Chondrocyte (in vitro differentiated cells): ENCODE measurements at regions not wholly inside any gene's neighbourhood (a gene's known extent, or its start where the extent isn't known, plus 50 kb on each side); places are given as distances from the start of the nearest gene placed in this dataset.

Source experiments
- DNase-seq: peaks from one replicate; pipeline ENCODE4 v3.0.0; 2021; ENCODE audit warnings: mixed read lengths, low spot score
- H3K27ac Mint-ChIP-seq: one replicate; pipeline ENCODE4 v1.8.0; 2021; ENCODE audit warnings: mild to moderate bottlenecking, moderate library complexity, mixed read lengths; ENCODE audit not compliant: unreplicated experiment
- H3K27me3 Mint-ChIP-seq: 2 replicates; pipeline ENCODE4 v1.8.0; 2021; ENCODE audit warnings: low read depth, mixed read lengths
- H3K36me3 Mint-ChIP-seq: 2 replicates; pipeline ENCODE4 v1.8.0; 2021; ENCODE audit warnings: low read depth, mixed read lengths
- H3K4me1 Mint-ChIP-seq: 2 replicates; pipeline ENCODE4 v1.8.0; 2021; ENCODE audit warnings: low read depth, mild to moderate bottlenecking, mixed read lengths
- H3K4me3 Mint-ChIP-seq: one replicate; pipeline ENCODE4 v1.8.0; 2021; ENCODE audit warnings: mild to moderate bottlenecking, moderate library complexity, mixed read lengths; ENCODE audit not compliant: unreplicated experiment
- H3K9me3 Mint-ChIP-seq: 2 replicates; pipeline ENCODE4 v1.8.0; 2021; ENCODE audit warnings: low read depth, mixed read lengths
- CTCF ChIP-seq: fragments of 200-600 bp; sonication (generic); IDR thresholded peaks from 2 replicates; pipeline ENCODE4 v1.5.0; 2021; ENCODE audit warnings: antibody characterized with exemption, mild to moderate bottlenecking, moderate library complexity

- Mint-ChIP-seq H3K36me3 (no peaks in the 10 kb centered on the region), H3K4me1 (no peaks in the 10 kb centered on the region), H3K27me3 (peaks cover 3% of the 10 kb centered on the region), H3K9me3 (peaks cover 9% of the 10 kb centered on the region), H3K4me3 (no peak overlapping the region), H3K27ac (no peak overlapping the region)
- no peak for TF ChIP-seq CTCF
- no peak for DNase-seq
Observed at GRCh38 chr10:25738776-25739175, 195.3 kb upstream of the MYO3A start.

GRCh38 chr10:25743832-25744231 lies 190.2 kb upstream of the MYO3A start:
- Mint-ChIP-seq H3K9me3 (no peaks in the 10 kb centered on the region), H3K27ac (no peak overlapping the region), H3K36me3 (no peaks in the 10 kb centered on the region), H3K4me3 (no peak overlapping the region), H3K4me1 (no peaks in the 10 kb centered on the region), H3K27me3 (peaks cover 6% of the 10 kb centered on the region)
- DNase-seq: no peak
- no peak for TF ChIP-seq CTCF

GRCh38 chr10:25744574-25744973 lies 189.5 kb upstream of the MYO3A start:
- TF ChIP-seq CTCF: no peak
- no peaks in the 10 kb centered on the region for H3K9me3 Mint-ChIP-seq
- no peak overlapping the region for H3K27ac Mint-ChIP-seq

GRCh38 chr10:25745976-25746375 lies 188.1 kb upstream of the MYO3A start:
- Mint-ChIP-seq H3K4me1 (no peaks in the 10 kb centered on the region), H3K36me3 (no peaks in the 10 kb centered on the region), H3K4me3 (no peak overlapping the region), H3K27ac (no peak overlapping the region), H3K9me3 (no peaks in the 10 kb centered on the region), H3K27me3 (peaks cover 6% of the 10 kb centered on the region)
- no peak for DNase-seq
- no peak for TF ChIP-seq CTCF

More at GRCh38 chr10:25744574-25744973, 189.5 kb upstream of the MYO3A start:
- peaks cover 6% of the 10 kb centered on the region for H3K27me3 Mint-ChIP-seq
- no peak for DNase-seq
- H3K4me1 Mint-ChIP-seq: no peaks in the 10 kb centered on the region
- H3K4me3 Mint-ChIP-seq: no peak overlapping the region
- no peaks in the 10 kb centered on the region for H3K36me3 Mint-ChIP-seq

GRCh38 chr10:25747084-25747483 lies 186.9 kb upstream of the MYO3A start:
- TF ChIP-seq CTCF: no peak
- Mint-ChIP-seq H3K9me3 (no peaks in the 10 kb centered on the region), H3K4me3 (no peak overlapping the region), H3K27me3 (peaks cover 6% of the 10 kb centered on the region), H3K27ac (no peak overlapping the region), H3K4me1 (no peaks in the 10 kb centered on the region), H3K36me3 (no peaks in the 10 kb centered on the region)
- no peak for DNase-seq
